ENCODE measurements at regions not wholly inside any gene's neighbourhood (a gene's known extent, or its start where the extent isn't known, plus 50 kb on each side); places are given as distances from the start of the nearest gene placed in this dataset.
A peak's percentile ranks its signal among the peaks of the same experiment; 100 is the strongest.

DNA sequence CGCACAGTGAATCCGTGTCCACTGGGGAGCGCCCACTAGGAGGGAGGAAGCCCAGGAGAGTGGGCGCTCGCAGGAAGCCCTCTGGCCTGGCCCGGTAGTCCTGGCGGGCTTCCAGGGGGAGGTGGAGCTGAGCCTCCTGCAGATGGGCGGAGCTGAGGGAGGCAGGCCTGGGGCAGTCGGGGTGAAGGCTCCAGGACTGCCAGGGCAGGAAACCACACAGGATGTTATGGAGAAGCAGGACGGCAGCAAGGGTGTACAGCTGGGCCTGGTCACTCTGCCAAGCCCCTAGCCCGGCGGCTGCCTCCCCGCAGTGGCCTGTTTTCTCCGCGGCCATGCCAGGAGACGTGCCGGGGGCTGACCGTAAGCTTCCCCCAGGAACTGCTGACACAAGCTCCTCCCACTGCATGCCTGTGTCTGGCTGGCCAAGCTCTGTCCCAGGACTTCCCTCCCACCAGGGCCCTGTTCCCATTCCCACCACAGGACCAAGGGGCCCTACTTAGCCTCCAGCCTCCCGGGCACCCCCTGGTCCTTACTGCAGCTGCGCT, 143.4 kb upstream of the C14orf180 start (continued):
- TF ChIP-seq, protein P1, sequence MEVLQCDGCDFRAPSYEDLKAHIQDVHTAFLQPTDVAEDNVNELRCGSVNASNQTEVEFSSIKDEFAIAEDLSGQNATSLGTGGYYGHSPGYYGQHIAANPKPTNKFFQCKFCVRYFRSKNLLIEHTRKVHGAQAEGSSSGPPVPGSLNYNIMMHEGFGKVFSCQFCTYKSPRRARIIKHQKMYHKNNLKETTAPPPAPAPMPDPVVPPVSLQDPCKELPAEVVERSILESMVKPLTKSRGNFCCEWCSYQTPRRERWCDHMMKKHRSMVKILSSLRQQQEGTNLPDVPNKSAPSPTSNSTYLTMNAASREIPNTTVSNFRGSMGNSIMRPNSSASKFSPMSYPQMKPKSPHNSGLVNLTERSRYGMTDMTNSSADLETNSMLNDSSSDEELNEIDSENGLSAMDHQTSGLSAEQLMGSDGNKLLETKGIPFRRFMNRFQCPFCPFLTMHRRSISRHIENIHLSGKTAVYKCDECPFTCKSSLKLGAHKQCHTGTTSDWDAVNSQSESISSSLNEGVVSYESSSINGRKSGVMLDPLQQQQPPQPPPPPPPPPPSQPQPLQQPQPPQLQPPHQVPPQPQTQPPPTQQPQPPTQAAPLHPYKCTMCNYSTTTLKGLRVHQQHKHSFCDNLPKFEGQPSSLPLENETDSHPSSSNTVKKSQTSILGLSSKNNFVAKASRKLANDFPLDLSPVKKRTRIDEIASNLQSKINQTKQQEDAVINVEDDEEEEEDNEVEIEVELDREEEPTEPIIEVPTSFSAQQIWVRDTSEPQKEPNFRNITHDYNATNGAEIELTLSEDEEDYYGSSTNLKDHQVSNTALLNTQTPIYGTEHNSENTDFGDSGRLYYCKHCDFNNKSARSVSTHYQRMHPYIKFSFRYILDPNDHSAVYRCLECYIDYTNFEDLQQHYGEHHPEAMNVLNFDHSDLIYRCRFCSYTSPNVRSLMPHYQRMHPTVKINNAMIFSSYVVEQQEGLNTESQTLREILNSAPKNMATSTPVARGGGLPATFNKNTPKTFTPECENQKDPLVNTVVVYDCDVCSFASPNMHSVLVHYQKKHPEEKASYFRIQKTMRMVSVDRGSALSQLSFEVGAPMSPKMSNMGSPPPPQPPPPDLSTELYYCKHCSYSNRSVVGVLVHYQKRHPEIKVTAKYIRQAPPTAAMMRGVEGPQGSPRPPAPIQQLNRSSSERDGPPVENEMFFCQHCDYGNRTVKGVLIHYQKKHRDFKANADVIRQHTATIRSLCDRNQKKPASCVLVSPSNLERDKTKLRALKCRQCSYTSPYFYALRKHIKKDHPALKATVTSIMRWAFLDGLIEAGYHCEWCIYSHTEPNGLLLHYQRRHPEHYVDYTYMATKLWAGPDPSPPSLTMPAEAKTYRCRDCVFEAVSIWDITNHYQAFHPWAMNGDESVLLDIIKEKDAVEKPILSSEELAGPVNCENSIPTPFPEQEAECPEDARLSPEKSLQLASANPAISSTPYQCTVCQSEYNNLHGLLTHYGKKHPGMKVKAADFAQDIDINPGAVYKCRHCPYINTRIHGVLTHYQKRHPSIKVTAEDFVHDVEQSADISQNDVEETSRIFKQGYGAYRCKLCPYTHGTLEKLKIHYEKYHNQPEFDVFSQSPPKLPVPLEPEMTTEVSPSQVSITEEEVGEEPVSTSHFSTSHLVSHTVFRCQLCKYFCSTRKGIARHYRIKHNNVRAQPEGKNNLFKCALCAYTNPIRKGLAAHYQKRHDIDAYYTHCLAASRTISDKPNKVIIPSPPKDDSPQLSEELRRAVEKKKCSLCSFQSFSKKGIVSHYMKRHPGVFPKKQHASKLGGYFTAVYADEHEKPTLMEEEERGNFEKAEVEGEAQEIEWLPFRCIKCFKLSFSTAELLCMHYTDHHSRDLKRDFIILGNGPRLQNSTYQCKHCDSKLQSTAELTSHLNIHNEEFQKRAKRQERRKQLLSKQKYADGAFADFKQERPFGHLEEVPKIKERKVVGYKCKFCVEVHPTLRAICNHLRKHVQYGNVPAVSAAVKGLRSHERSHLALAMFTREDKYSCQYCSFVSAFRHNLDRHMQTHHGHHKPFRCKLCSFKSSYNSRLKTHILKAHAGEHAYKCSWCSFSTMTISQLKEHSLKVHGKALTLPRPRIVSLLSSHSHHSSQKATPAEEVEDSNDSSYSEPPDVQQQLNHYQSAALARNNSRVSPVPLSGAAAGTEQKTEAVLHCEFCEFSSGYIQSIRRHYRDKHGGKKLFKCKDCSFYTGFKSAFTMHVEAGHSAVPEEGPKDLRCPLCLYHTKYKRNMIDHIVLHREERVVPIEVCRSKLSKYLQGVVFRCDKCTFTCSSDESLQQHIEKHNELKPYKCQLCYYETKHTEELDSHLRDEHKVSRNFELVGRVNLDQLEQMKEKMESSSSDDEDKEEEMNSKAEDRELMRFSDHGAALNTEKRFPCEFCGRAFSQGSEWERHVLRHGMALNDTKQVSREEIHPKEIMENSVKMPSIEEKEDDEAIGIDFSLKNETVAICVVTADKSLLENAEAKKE (CRISPR knock-in tag; IDR thresholded peaks at IDR 0.05): no peak

DNA sequence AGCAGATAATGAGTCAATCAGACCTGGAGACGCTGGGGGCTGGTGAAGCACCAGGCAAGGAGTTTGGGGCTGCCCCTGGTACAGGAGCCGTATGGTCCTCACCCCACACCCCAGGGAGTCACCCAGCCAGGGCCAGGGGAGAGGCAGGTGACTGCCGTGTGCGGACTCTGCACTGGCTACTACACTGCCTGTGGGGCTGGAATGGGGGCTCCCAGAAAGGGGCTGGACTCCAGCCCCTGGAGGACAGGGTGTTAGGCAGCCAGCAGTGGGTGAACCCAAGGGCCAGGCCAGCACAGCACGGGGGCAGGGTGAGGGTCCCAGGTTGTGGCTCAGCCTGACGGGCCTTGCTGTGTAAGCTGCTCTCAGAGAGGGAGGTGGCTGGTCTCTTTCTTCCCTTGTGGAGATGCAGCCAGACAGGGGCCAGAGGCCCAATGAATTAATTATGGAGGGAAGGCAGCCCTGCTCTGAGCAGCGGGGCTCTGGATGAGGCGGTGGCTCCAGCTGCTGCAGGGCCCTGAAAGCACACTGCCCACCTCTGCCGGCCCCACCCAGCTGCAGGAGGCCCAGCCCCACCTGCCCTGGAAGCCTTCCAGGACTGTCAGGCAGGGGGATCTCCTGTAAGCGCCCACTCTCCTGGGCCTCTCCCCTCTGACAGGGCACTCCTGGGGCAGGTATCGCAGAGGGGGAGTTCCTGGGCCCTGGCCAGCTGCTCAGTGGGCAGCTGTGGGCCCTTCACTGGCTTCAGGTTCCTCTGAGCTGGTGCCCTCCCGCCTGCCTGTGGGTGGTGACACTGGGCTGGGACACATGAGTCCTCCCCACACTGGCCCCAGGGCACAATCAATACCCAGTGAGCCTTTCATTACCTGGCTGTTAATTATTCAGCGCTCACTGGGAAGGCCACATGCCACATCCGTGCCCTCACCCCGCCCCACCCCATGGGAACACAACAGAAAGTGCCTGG, 142.5 kb upstream of the C14orf180 start:
- Histone ChIP-seq H3K9me2 (ENCODE audit: insufficient read depth) (no peaks in the 10 kb centered on the region), H3K4me1 (ENCODE audit: insufficient read depth) (no peaks in the 10 kb centered on the region), H3K79me2 (replicated peaks; ENCODE audit: insufficient read depth) (no peaks in the 10 kb centered on the region), H3K4me2 (no peak overlapping the region), H2AFZ (peak overlapping the region; percentile 69; the same call in 1 of the 2 replicates), H3K36me3 (ENCODE audit: insufficient read depth) (no peaks in the 10 kb centered on the region), H3K4me3 (no peak overlapping the region), H3K27me3 (ENCODE audit: insufficient read depth) (no peaks in the 10 kb centered on the region), H4K20me1 (replicated peaks; ENCODE audit: insufficient read depth) (no peaks in the 10 kb centered on the region), H3F3A (replicated peaks; ENCODE audit: low read depth) (no peaks in the 10 kb centered on the region), H3K27ac (ENCODE audit: low read depth) (no peak overlapping the region)
- DNase-seq (ENCODE audit: low spot score): no peak
- ATAC-seq: peak; percentile 14
- peaks cover 5% of the 10 kb centered on the region; the same call in 2 of the 3 replicates for H3K4me1 Mint-ChIP-seq
- no peaks in the 10 kb centered on the region for H3K36me3 Mint-ChIP-seq (ENCODE audit: low read depth)
- H3K27ac Mint-ChIP-seq: peak overlapping the region; percentile 61; the same call in 1 of the 2 replicates
- H3K27me3 Mint-ChIP-seq (ENCODE audit: insufficient read depth, low read depth, poor library complexity): peaks cover 2% of the 10 kb centered on the region
- no peaks in the 10 kb centered on the region; the same call in 2 of the 3 replicates for H3K9me3 Mint-ChIP-seq
- H3K4me3 Mint-ChIP-seq: no peak overlapping the region
- TF ChIP-seq ZNF114 (CRISPR knock-in tag; IDR thresholded peaks at IDR 0.05): no peak
- no peak for TF ChIP-seq EZH2phosphoT487 (IDR thresholded peaks at IDR 0.05; ENCODE audit: unreplicated experiment)
- TF ChIP-seq, protein P2, sequence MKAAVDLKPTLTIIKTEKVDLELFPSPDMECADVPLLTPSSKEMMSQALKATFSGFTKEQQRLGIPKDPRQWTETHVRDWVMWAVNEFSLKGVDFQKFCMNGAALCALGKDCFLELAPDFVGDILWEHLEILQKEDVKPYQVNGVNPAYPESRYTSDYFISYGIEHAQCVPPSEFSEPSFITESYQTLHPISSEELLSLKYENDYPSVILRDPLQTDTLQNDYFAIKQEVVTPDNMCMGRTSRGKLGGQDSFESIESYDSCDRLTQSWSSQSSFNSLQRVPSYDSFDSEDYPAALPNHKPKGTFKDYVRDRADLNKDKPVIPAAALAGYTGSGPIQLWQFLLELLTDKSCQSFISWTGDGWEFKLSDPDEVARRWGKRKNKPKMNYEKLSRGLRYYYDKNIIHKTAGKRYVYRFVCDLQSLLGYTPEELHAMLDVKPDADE (IDR thresholded peaks at IDR 0.05): no peak
- TF ChIP-seq ZNF331 (CRISPR knock-in tag; IDR thresholded peaks at IDR 0.05; ENCODE audit: low read depth): no peak
- TF ChIP-seq, protein P1 (CRISPR knock-in tag; IDR thresholded peaks at IDR 0.05): no peak
- no peak for TF ChIP-seq EZH2 (IDR thresholded peaks at IDR 0.05; ENCODE audit: low read depth, unreplicated experiment)

All from GM23338 (cell line).